ENCODE measurements at regions not wholly inside any gene's neighbourhood (a gene's known extent, or its start where the extent isn't known, plus 50 kb on each side); places are given as distances from the start of the nearest gene placed in this dataset.

GRCh38 chr4:20362148-20362547 lies 110.4 kb downstream of the SLIT2 start:
- POLR2A ChIA-PET: no interaction called here
- Histone ChIP-seq H3K9me3 (ENCODE audit: control insufficient read depth, insufficient read depth, low read depth, low read length) (no peaks in the 10 kb centered on the region), H3K4me1 (ENCODE audit: control insufficient read depth, insufficient read depth, low read length) (no peaks in the 10 kb centered on the region), H3K4me3 (ENCODE audit: low read depth in 2 of 2, low read length in 2 of 2) (no peak overlapping the region), H3K36me3 (ENCODE audit: control insufficient read depth, insufficient read depth, low read length) (no peaks in the 10 kb centered on the region), H3K27me3 (ENCODE audit: control insufficient read depth, insufficient read depth, low read length) (no peaks in the 10 kb centered on the region), H3K27ac (ENCODE audit: low read length) (no peak overlapping the region)
- TF ChIP-seq SIN3A (IDR thresholded peaks at IDR 0.05; ENCODE audit: borderline replicate concordance, insufficient read depth, low read depth, low read length) (no peak), TCF7L2 (IDR thresholded peaks at IDR 0.05; ENCODE audit: low read depth, low read length) (no peak), REST (IDR thresholded peaks at IDR 0.05; ENCODE audit: insufficient read depth in 1 of 2, low read depth in 2 of 2, low read length in 1 of 2) (no peak), POLR2AphosphoS5 (IDR thresholded peaks at IDR 0.05; ENCODE audit: low read depth, low read length) (no peak), CTCF (IDR thresholded peaks at IDR 0.05) (no peak)
- in situ Hi-C loops (cut with HindIII; ENCODE audit: low pct_unique_long_range_greater_than_20kb, low sequenced_read_pairs): no loop called here
- intact Hi-C loops (cut with micrococcal nuclease; ENCODE audit: unreplicated experiment): no loop called here
- BruUV-seq (replicated peaks): no TSS peak
- ATAC-seq (no peak), DNase-seq (ENCODE audit: low read depth, low spot score) (no peak)
- CTCF ChIA-PET: interaction anchor here (0.7 kb wide), 1 partner anchor 34 kb away, joined by 3 read pairs; no protein-coding TSS in a partner anchor

GRCh38 chr4:20364969-20365368 lies 113.3 kb downstream of the SLIT2 start:
- H3K36me3 ChIP-seq (ENCODE audit: control insufficient read depth, insufficient read depth, low read length): no peaks in the 10 kb centered on the region
- H3K9me3 ChIP-seq (ENCODE audit: control insufficient read depth, insufficient read depth, low read depth, low read length): no peaks in the 10 kb centered on the region
- in situ Hi-C loops (cut with HindIII; ENCODE audit: low pct_unique_long_range_greater_than_20kb, low sequenced_read_pairs): no loop called here
- H3K4me3 ChIP-seq (ENCODE audit: low read depth in 2 of 2, low read length in 2 of 2): no peak overlapping the region
- BruUV-seq (replicated peaks): no TSS peak
- ATAC-seq (no peak), DNase-seq (ENCODE audit: low read depth, low spot score) (no peak)
- no peak for TF ChIP-seq REST (IDR thresholded peaks at IDR 0.05; ENCODE audit: insufficient read depth in 1 of 2, low read depth in 2 of 2, low read length in 1 of 2)
- TF ChIP-seq SIN3A (IDR thresholded peaks at IDR 0.05; ENCODE audit: borderline replicate concordance, insufficient read depth, low read depth, low read length): no peak
- TF ChIP-seq CTCF (IDR thresholded peaks at IDR 0.05): no peak
- TF ChIP-seq POLR2AphosphoS5 (IDR thresholded peaks at IDR 0.05; ENCODE audit: low read depth, low read length): no peak
- TF ChIP-seq TCF7L2 (IDR thresholded peaks at IDR 0.05; ENCODE audit: low read depth, low read length): no peak
- ChIA-PET CTCF (no interaction called here), POLR2A (no interaction called here)
- H3K27me3 ChIP-seq (ENCODE audit: control insufficient read depth, insufficient read depth, low read length): no peaks in the 10 kb centered on the region
- H3K4me1 ChIP-seq (ENCODE audit: control insufficient read depth, insufficient read depth, low read length): no peaks in the 10 kb centered on the region
- no peak overlapping the region for H3K27ac ChIP-seq (ENCODE audit: low read length)
- intact Hi-C loops (cut with micrococcal nuclease; ENCODE audit: unreplicated experiment): no loop called here
